Activated CD8-positive, alpha-beta memory T cell treated with anti-CD3 and anti-CD28 coated beads, Interleukin-2, amount 50 U/mL, for 48 hours (primary cell): ENCODE measurements at regions not wholly inside any gene's neighbourhood (a gene's known extent, or its start where the extent isn't known, plus 50 kb on each side); places are given as distances from the start of the nearest gene placed in this dataset.
"Not testable (repeated sequence)": the region's sequence is repeated elsewhere in the genome, so short reads cannot be mapped to it uniquely, and the experiment has no call there.

Experiments used
- DNase-seq: peaks from one replicate; pipeline ENCODE4 v3.0.0-alpha.2; 2020

- DNase-seq = no peak
These were observed 77.6 kb upstream of the ANKRD55 start for GRCh38 chr5:56310711-56311204.

GRCh38 chr5:56309262-56309826 lies 76.2 kb upstream of the ANKRD55 start:
- no peak for DNase-seq

GRCh38 chr5:56307714-56308333 lies 74.7 kb upstream of the ANKRD55 start:
- DNase-seq = no peak

- no peak for DNase-seq
These were observed 73.5 kb upstream of the ANKRD55 start for GRCh38 chr5:56306433-56307150.

GRCh38 chr5:56305001-56305950 lies 72.1 kb upstream of the ANKRD55 start:
- DNase-seq = no peak

- no peak for DNase-seq
These were observed 70.4 kb upstream of the ANKRD55 start for GRCh38 chr5:56303511-56303910.

- DNase-seq = no peak
These were observed 68.9 kb upstream of the ANKRD55 start for GRCh38 chr5:56302027-56302426.

GRCh38 chr5:56301069-56301468 lies 67.9 kb upstream of the ANKRD55 start:
- DNase-seq = no peak

GRCh38 chr5:56299212-56299611 lies 66.1 kb upstream of the ANKRD55 start:
- DNase-seq = no peak

- no peak for DNase-seq
These were observed 65.4 kb upstream of the ANKRD55 start for GRCh38 chr5:56298336-56299090.

- no peak for DNase-seq
These were observed 64.7 kb upstream of the ANKRD55 start for GRCh38 chr5:56297851-56298250.

GRCh38 chr5:56295311-56295710 lies 62.2 kb upstream of the ANKRD55 start:
- DNase-seq = not testable (repeated sequence)

- no peak for DNase-seq
These were observed 61.2 kb upstream of the ANKRD55 start for GRCh38 chr5:56294354-56294753.

- not testable (repeated sequence) for DNase-seq
These were observed 59.7 kb upstream of the ANKRD55 start for GRCh38 chr5:56292874-56293273.

- DNase-seq = no peak
These were observed 58.7 kb upstream of the ANKRD55 start for GRCh38 chr5:56291661-56292374.

- DNase-seq = no peak
These were observed 58.0 kb upstream of the ANKRD55 start for GRCh38 chr5:56291079-56291643.

- no peak for DNase-seq
These were observed 57.4 kb upstream of the ANKRD55 start for GRCh38 chr5:56290378-56291078.

GRCh38 chr5:56289602-56289987 lies 56.5 kb upstream of the ANKRD55 start:
- no peak for DNase-seq

GRCh38 chr5:56288873-56289601 lies 55.9 kb upstream of the ANKRD55 start:
- no peak for DNase-seq
